ENCODE measurements at regions not wholly inside any gene's neighbourhood (a gene's known extent, or its start where the extent isn't known, plus 50 kb on each side); places are given as distances from the start of the nearest gene placed in this dataset.

GRCh38 chr13:72170571-72170970 lies 303.6 kb upstream of the DACH1 start:
- TF ChIP-seq CTCF (IDR thresholded peaks at IDR 0.05): no peak

GRCh38 chr13:72168126-72168855 lies 301.3 kb upstream of the DACH1 start:
- Histone ChIP-seq H3K27me3 (ENCODE audit: control insufficient read depth in 2 of 2, insufficient read depth in 2 of 2, low read length in 2 of 2) (no peaks in the 10 kb centered on the region), H3K9ac (ENCODE audit: insufficient read depth, low read length, poor library complexity, severe bottlenecking) (no peak overlapping the region), H3K79me2 (ENCODE audit: insufficient read depth, low read length) (no peaks in the 10 kb centered on the region), H3K27ac (ENCODE audit: low read depth in 1 of 2, low read length in 2 of 2) (no peak overlapping the region), H4K20me1 (ENCODE audit: insufficient read depth, low read length) (no peaks in the 10 kb centered on the region), H3K36me3 (replicated peaks in 1 of 2; ENCODE audit: control insufficient read depth in 1 of 2, insufficient read depth in 2 of 2, low read length in 2 of 2) (no peaks in the 10 kb centered on the region), H3K4me1 (ENCODE audit: control insufficient read depth in 1 of 2, insufficient read depth in 2 of 2, low read length in 2 of 2) (no peaks in the 10 kb centered on the region), H2AFZ (ENCODE audit: insufficient read depth, low read depth, low read length, poor library complexity, severe bottlenecking) (no peak overlapping the region), H3K9me3 (replicated peaks in 1 of 2; ENCODE audit: control insufficient read depth in 1 of 2, insufficient read depth in 1 of 2, low read length in 2 of 2) (no peaks in the 10 kb centered on the region), H3K4me2 (replicated peaks; ENCODE audit: extremely low read depth, low read length, poor library complexity, severe bottlenecking) (no peak overlapping the region), H3K4me3 (replicated peaks in 1 of 3; ENCODE audit: low read depth in 2 of 3, low read length in 3 of 3) (no peak overlapping the region)
- WGBS (ENCODE audit: insufficient coverage): 48% methylated on average over 4 of the region's 8 CpGs
- Mint-ChIP-seq H3K9me3 (peaks cover 0 to 5% (median 2%) of the 10 kb centered on the region in 7 donors), H3K27me3 (ENCODE audit: low read depth in 3 of 3) (peaks cover 0 to 2% (median 1%) of the 10 kb centered on the region in 3 donors), H3K4me3 (no peak overlapping the region), H3K36me3 (no peaks in the 10 kb centered on the region), H3K27ac (no peak overlapping the region), H3K4me1 (no peaks in the 10 kb centered on the region)
- no peak for DNase-seq
- no peak for TF ChIP-seq CTCF (IDR thresholded peaks at IDR 0.05)
- intact Hi-C loops (cut with micrococcal nuclease): no loop called here

More at GRCh38 chr13:72170571-72170970, 303.6 kb upstream of the DACH1 start:
- Histone ChIP-seq H2AFZ (ENCODE audit: insufficient read depth, low read depth, low read length, poor library complexity, severe bottlenecking) (no peak overlapping the region), H3K9ac (ENCODE audit: insufficient read depth, low read length, poor library complexity, severe bottlenecking) (no peak overlapping the region), H3K9me3 (replicated peaks in 1 of 2; ENCODE audit: control insufficient read depth in 1 of 2, insufficient read depth in 1 of 2, low read length in 2 of 2) (no peaks in the 10 kb centered on the region), H3K79me2 (ENCODE audit: insufficient read depth, low read length) (no peaks in the 10 kb centered on the region), H3K27ac (ENCODE audit: low read depth in 1 of 2, low read length in 2 of 2) (no peak overlapping the region), H3K4me2 (replicated peaks; ENCODE audit: extremely low read depth, low read length, poor library complexity, severe bottlenecking) (no peak overlapping the region), H3K36me3 (replicated peaks in 1 of 2; ENCODE audit: control insufficient read depth in 1 of 2, insufficient read depth in 2 of 2, low read length in 2 of 2) (no peaks in the 10 kb centered on the region), H3K27me3 (ENCODE audit: control insufficient read depth in 2 of 2, insufficient read depth in 2 of 2, low read length in 2 of 2) (no peaks in the 10 kb centered on the region), H3K4me1 (ENCODE audit: control insufficient read depth in 1 of 2, insufficient read depth in 2 of 2, low read length in 2 of 2) (no peaks in the 10 kb centered on the region), H4K20me1 (ENCODE audit: insufficient read depth, low read length) (no peaks in the 10 kb centered on the region), H3K4me3 (replicated peaks in 1 of 3; ENCODE audit: low read depth in 2 of 3, low read length in 3 of 3) (no peak overlapping the region)
- DNase-seq: no peak
- WGBS (ENCODE audit: insufficient coverage): 90% methylated on average over 8 of the region's 11 CpGs
- H3K4me1 Mint-ChIP-seq: no peaks in the 10 kb centered on the region
- H3K27me3 Mint-ChIP-seq (ENCODE audit: low read depth in 3 of 3): peaks cover 0 to 2% (median 1%) of the 10 kb centered on the region in 3 donors
- no peak overlapping the region for H3K4me3 Mint-ChIP-seq
- H3K9me3 Mint-ChIP-seq: peaks cover 0 to 5% (median 2%) of the 10 kb centered on the region in 7 donors
- intact Hi-C loops (cut with micrococcal nuclease): no loop called here
- H3K27ac Mint-ChIP-seq: no peak overlapping the region
- H3K36me3 Mint-ChIP-seq: no peaks in the 10 kb centered on the region

All from CD14-positive monocyte (primary cell).